CD4-positive, alpha-beta T cell treated with Interleukin-2 at 100 ng/mL for 4 hours (primary cell): ENCODE measurements at regions not wholly inside any gene's neighbourhood (a gene's known extent, or its start where the extent isn't known, plus 50 kb on each side); places are given as distances from the start of the nearest gene placed in this dataset.

Experiments used
- DNase-seq: peaks from one replicate; pipeline ENCODE4 v3.0.0-alpha.2; 2020; ENCODE audit warnings: low spot score

DNA sequence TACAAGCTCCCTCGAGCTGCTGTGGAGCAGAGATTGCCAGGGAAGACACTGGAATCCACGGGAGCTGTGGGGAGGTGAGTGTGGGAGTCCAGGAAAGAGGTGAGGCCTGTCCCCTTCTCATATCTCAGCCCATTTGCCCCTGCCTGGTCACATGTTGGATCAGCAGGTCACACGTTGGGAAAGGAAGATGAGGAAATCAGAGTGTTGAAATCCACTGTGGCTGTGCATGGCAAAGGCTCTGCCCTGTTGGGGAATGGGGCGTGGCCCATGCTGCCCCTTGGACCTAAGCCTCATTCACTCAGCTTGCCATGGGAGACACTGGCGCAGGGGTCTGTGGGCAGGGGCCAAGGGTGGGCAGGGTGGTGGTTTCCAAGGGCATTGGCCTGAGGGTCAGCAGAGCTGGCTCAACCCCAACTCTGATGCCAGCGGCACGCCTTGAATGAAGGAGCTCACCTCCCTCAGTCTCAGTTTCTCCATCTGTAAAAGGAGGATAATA is 85.4 kb upstream of the CPEB4 start:
- DNase-seq = no peak

DNA sequence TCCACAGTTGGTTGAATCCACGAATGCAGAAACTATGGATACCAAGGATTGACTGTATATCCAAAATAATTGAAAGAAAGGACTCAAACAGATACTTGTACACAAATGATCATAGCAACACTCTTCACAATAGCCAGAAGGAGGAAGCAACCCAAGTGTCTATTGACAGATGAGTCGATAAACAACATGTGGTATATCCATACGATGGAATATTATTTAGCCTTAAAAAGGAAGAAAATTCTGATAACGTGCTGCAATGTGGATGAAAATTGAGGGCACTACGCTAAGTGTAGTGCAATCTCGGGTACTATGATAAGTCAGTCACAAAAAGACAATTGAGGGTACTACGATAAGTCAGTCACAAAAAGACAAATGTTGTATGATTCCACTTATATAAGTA is 83.6 kb upstream of the CPEB4 start:
- no peak for DNase-seq

DNA sequence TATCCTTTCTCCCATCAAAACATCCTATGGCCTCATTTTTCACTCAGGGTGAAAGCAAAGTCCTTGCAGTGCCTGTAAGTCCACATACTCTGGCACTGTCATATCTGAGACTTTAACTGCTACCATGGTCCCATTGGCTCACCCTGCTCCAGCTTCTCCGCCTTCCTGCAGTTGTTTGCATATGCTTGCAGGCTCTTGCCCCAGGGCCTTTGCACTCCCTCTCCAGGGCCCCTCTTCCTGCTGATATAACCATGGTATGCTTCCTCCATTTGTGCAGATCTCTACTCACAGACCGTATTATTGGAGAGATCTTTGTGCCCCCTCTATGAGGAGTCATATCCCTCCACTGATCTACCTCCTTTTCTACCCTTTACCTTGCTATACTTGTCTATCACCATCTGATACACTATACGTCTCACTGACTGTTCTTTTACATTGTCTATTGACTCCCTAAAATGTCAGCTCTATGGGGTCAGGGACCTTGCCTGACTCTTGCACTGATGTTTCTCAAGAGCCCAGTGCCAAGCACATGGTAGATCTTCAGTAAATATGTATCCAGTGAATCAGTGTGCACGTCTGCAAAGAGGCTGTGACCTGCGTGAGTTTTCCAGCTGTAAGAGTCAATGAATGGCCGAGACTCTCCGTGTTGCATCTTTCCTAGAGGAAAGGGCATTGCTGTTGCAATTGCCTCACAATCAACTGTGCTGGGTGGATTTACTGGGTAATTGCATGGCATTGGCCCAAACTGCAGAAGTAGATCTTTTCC is 81.7 kb upstream of the CPEB4 start:
- no peak for DNase-seq

DNA sequence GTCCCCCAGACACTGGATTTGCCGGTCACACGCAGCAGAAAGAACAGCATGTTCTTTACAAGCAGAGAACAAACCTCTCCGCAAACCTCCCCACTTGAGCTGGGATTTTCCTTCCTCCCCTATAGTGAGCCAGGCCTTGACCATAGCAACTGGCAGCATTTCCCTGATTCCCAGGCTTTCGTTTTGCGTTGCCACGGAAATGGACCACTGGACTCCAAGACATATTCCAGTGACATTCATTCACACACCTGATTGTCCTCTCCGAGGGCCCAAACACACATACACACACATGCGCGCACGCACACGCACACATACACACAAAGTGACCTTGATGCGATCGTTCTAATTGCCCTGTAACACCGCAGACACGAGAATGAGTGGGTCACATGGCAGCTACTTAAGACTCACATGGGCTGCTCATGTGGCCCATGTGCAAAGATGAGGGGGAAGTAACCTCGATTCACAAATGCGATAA is 80.9 kb upstream of the CPEB4 start:
- no peak for DNase-seq

DNA sequence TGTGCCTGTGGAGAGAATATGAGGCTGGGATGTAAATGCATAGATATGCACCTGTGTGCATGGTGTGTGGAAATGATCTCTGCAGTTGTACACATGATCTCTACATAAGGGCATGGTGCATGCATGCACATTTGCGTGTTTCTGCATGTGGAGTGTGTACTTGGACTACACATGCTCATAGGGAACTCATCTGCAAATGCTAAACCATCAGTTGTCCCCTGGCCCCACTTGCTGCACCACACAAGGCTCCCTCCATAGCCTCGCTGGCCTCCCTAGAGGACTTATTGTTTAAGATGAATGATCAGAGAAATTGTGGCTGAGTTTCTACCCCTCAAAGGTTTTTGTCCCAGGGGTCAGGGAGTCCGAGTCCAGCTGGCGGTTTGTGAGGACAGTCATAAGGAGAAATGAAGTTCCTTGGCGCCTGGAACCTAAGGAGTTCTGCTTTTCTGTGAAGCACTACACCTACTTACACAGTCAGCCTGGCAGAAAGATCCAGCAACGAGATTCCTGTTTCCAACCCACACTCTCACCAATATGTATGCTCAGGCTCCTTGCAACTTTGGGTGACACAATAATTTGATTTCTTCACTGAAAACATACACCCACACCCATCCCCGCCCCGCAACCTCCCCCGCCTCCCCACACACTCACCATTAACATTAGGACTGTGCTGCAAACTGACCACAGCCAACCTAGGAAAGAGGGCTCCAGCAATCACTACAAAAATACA is 79.9 kb upstream of the CPEB4 start:
- DNase-seq = no peak

DNA sequence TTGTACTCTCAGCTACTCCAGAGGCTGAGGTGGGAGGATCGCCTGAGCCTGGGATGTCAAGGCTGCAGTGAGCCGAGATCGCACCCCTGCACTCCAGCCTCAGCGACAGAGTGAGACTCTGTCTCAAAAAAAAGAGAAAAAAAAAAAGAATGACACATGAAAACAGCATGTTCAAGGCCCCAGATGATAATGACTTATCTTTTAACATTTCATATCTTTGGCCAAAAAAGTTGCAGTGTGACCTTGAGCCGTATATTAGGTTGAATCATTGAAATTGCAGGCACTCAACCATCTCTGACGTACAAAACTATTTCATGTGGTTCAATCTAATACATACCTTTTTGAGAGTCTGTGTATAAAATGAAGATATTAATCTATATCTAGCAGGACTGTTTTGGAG is 79.1 kb upstream of the CPEB4 start:
- no peak for DNase-seq

DNA sequence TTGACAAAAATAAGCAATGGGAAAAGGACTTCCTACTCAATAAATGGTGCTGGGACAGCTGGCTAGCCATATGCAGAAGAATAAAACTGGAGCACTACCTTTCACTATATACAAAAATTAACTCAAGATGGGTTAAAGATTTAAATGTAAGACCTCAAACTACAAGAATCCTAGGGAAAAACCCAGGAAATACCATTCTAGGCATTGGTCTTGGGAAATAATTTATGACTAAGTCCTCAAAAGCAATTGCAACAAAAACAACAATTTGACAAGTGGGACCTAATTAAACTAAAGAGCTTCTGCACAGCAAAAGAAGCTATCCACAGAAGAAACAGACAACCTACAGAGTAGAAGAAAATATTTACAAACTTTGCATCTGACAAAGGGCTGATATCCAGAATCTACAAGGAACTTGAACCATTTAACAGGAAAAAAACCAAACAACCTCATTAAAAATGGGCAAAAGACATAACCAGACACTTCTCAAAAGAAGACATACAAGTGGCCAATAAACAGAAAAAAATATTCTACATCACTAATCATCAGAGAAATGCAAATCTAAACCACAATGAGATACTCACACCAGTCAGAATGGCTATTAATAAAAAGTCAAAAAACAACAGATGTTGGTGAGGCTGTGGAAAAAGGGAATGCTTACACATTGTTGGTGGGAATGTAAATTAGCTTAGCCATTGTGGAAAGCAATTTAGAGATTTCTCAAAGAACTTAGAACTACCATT is 75.2 kb upstream of the CPEB4 start:
- DNase-seq = no peak

DNA sequence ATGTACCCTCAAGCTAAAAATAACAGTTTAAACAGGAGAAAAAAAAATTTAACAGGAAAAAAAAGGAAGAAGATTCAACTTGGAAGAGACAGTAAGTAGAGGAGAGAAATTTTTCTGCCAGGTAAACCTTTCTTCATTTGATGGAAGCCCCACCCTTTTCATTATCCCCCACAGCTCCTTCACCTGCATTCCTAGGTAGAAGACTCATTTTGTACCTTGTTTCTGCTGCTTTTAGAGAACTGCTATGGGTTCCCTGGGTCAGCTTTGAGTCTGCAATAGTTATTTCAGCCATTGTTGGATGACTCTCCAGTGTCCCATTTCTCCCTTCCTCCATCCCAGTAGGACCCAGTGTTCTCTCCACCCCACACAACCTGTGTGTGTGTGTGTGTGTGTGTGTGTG is 74.1 kb upstream of the CPEB4 start:
- DNase-seq = no peak

DNA sequence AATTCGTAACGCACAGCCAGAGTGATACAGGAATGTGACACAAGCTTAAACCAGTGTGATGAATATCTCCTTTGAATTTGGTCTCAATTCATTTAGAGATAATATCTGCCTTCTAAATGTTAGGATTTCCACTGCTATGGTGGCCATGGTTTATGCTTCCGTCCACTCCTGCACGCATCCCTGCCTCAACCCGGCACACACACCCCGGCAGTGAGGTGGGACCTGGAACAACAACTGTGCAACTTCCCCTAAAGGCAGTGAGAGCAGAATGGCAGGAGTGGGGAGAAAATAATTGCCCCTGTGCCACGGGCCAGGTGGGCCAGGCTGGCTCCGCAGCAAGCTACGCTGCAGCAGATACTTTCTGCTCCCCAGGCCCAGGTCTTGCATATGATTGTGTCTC is 72.6 kb upstream of the CPEB4 start:
- no peak for DNase-seq

DNA sequence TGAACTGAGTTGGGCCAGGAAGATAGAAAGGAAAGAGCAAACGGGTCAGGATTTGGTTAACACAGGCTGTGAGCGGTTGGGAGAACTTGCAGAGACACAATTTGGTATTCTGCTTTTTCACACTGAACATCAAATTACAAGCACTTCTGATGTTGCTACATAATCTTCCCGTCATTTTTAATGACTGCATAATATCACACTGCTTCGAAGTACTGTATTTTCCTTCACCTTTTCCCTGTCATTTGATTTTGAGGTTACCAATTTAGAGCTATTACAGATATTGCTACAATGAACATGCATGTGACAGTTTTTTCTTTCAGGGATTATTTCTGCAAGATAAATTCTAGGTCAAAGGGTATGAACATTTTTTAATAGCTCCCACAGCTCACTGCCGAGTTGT is 71.4 kb upstream of the CPEB4 start:
- DNase-seq = no peak

DNA sequence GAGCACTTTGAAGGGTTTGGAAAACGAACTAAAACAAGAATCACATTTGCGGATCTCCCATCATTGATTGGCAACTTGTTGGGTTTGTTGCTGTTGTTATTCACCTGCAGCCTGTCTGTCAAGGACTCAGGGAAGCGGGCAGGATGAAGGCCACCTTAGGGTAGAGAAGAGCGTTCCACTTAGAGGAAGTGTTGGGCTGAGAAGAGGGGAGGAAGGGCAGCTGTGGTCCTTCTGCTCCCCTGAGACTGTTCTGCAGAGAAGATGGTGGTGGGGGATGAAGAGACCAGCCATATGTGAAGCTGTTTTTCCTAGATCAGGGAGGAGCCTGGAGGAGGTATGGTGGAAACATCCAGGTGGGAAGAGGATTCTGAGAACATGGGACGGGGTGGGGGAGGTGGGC is 70.6 kb upstream of the CPEB4 start:
- no peak for DNase-seq

DNA sequence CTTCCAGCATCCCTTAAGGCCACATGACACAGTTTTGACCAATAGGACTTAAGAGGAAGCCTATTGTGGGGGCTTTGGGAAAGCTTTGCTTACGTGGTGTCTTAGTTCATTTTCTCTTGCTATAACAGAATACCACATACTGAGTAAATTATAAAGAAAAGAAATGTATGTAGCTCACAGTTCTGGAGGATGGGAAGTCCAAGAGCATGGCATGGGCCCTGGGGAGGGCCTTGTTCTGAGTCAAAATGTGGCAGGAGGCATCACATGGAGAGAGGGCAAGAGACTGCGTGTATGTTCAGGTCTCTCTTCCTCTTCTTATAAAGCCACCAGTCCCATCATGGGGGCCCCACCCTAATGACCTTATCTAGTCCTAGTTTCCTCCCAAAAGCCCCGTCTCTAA is 68.6 kb upstream of the CPEB4 start:
- DNase-seq = no peak

DNA sequence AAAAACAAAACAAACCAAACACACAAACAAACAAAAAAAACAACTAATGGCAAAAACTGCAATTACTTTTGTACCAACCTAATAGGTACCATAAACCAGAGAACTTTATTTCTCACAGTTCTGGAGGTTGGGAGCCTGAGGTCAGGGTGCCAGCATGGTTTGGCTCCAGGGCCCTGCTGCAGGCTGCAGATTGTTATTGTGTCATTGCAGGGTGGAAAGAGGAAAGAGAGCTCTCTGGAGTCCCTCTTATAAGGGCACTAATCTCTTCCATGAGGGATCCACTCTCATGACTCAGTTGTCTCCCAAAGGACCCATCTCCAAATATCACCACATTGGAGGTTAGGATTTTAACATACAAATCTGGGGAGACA is 64.9 kb upstream of the CPEB4 start:
- DNase-seq = no peak

DNA sequence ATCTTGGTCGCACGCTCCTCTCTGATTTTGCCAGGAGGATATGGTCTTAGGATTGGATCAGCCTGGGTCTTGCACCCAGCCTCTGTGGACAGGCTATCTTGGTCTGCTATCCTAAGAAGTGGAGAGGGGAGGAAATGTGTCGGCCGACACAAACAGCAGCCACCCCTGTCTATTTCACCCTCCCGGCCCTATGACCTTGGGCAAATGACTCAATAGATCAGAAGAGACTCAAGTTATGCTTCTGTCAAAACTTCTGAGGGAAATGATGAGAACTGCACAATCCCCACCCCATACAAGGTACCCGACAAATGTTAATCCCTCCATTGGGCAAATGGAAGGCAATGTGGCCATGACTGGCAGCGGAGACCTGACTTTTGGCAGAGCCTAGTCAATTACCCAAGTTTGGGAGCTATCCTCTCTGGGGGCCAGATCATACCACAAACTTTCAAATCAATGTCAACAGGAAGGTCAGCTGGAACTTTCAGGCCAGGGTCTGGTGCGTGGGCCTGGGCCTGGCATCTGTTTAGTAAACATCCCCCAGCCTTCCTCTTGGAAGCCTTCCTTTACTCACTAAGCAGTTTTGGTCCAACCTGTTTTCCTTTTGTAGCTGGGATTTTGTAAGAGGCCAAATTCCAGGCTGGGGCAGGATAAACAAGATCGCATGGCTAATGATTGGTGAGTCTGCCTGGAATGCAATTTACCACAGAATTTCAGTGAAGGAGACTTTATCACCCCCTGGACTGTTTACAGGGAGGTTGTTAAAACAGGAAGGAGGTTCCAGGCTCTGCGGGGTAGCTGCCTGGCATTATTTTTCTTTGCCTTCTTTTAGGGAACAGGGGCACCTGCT is 64.2 kb upstream of the CPEB4 start:
- no peak for DNase-seq

DNA sequence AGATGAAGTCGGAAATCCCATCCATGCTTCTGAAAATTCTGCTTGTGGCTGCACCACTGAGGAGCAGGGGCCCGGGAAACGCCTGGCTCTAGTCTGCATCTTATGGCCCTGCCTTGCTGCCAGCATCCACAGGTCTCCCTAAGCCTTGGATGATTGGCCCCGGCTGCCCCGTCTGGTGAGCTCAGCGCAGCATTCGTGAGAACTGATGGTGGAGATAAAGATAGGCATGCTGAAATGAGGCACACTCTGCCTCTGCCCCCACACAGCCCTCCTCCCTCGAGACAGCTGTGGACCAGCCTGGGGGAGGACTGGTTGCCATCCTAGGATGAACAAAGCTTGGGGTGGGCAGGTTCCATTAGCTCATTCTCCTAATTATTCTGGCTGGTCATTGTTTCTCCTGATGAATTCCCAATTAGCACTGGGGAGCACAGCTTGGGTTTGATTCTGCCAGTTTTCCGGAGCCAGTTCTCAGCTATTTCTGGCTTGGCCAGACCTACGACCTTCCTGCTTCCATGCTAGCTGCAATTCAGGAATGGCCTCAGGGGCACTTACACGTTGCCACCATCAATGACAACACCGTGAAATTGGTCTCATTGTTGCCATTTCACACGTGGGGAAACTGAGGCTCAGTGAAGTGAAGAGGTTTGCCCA is 62.8 kb upstream of the CPEB4 start:
- DNase-seq = no peak

DNA sequence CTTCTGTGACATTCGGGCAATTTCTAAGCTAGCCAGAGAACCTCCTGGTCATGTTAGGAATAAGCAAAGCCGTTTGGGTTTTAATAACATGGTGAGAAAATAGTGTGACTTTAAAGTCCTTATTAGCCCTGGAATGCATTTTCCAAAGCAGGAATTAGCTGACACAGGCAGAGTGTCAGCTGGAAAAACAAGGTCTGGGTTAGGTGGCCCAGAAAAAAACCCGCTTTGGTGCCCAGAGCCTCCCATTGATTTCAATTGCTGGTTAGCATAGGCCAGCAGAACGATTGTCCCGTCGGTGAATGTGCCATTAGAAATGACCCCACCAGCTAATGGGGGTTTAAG is 62.1 kb upstream of the CPEB4 start:
- no peak for DNase-seq

DNA sequence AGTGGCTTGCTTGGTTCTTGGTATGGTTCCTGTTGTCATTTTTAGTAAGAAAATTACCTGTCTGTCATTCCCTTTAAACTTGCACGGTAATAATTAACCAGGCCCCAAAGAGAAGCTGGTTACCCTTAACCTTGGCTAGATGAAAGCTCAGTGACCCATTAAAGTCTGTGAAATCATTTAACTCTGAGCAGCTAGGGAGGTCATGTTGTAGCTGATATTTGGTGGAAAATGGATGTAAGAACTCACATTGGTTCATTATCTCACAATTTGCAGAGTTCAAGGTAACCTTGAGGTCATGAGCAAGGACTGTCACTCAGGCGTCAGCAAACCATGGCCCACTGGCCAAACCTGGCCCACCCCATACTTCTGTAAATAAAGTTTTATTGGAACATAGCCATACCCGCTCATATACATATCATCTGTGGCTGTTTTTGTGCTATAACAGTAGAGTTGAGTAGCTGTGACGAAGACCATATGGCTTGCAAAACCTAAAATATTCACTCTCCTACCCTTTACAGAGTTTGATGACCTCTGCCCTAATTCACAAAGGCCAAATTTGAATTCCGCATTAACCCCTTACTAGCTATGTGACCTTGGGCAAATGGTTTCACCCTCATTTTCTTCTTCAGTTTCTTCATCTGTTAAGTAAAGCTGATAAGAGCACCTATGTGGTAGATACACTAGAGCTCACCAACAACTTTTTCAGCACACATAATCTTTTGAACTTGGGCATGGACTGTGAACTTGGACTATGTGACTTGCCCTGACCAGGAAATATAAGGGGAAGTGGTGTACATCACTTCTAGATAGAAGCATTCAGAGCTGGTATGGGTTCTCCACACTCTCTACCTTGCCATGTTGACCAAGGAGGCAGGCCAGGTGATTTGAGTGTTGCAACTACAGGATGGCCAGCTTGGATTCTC is 61.5 kb upstream of the CPEB4 start:
- no peak for DNase-seq

DNA sequence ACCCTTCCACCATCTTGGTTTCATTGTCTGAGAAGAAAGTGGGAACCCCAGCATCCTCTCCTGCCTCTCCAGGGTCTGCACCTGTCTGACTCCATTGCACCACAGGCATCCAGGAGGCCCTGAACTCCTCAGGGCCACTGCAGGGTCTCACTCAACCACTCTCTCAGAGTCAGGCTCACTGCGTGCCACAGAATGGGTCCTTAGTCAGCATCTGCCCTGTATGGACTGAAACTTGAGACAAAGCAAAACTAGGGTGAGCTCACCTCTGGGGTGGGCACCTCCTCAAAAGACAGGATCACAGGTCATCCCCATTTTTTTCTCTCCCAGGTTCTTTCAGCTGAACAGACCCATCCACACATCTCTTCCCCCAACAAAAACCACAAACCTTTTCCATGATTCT is 59.2 kb upstream of the CPEB4 start:
- DNase-seq = no peak

DNA sequence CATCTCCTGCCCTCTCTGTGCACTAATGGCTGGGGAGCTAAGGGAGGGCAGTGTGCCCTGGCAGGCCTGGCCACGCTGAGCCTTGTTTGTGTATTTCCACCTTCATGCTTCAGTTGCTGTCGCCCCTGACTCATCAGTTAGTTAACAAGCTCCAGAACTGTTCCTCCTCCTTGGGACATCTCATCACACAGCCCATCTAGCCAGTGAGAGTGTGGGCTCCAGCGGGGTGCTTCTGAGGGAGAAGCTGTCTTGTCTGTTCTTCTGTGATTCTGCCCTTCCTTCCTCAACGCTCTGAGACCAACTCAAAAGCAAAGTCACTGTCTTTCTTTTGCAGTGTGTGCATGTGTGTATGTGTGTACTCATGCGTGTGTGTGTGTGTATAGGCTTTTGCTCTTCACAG is 58.3 kb upstream of the CPEB4 start:
- DNase-seq = no peak

DNA sequence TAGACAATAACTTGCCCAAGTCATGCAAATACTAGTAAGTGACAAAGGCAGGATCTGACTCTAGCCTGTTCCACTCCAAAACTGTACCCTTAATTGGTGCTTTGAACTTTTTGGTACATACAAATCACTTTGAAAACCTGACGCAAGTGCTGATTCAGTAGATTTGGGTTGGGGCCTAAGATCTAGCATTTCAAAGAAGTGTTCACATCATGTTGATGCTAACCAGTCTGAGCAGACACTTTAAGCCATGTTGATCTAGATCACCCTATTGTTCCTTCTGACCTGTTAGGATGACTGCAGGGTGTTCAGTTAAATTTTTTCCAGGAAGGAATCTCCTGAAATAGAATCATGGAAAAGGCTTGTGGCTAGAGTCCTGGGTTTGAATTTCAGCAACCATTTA is 57.7 kb upstream of the CPEB4 start:
- DNase-seq = no peak
